Breast epithelium (tissue), 4 donors: ENCODE measurements at regions not wholly inside any gene's neighbourhood (a gene's known extent, or its start where the extent isn't known, plus 50 kb on each side); places are given as distances from the start of the nearest gene placed in this dataset.

Experiments
- DNase-seq, 2 donors: peaks; one replicate each; pipeline ENCODE4 v3.0.0-alpha.2; 2019; ENCODE audit warnings: low spot score in 2 of 2
- H3K27ac ChIP-seq, 2 donors: fragments of 200-600 bp; sonication (generic) in 1 of 2; one replicate each; pipeline ENCODE4 v1.5.1; 2016 to 2019; ENCODE audit warnings: mild to moderate bottlenecking in 1 of 2
- H3K27me3 ChIP-seq, 2 donors: fragments of 200-600 bp; sonication (generic) in 1 of 2; one replicate each; pipeline versions ENCODE4 v1.5.1 to v1.6.0; 2017 to 2019; ENCODE audit warnings: control low read depth in 1 of 2, mild to moderate bottlenecking in 1 of 2
- H3K36me3 ChIP-seq: fragments of 200-600 bp; one replicate; pipeline ENCODE4 v1.5.1; 2019
- H3K4me1 ChIP-seq, 2 donors: fragments of 200-600 bp; sonication (generic); one replicate each; pipeline ENCODE4 v1.5.1; 2016 to 2019; ENCODE audit warnings: control low read depth in 1 of 2
- H3K4me3 ChIP-seq, 3 donors: fragments of 200-600 bp; sonication (generic); 1 replicate in 2 of 3; 2 replicates in 1 of 3; pipeline ENCODE4 v1.5.1; 2016 to 2019; ENCODE audit warnings: mild to moderate bottlenecking in 3 of 3, moderate library complexity in 2 of 3
- H3K9me3 ChIP-seq, 2 donors: fragments of 200-600 bp; sonication (generic) in 1 of 2; one replicate each; pipeline ENCODE4 v1.5.1; 2016 to 2019; ENCODE audit warnings: control low read depth in 1 of 2
- POLR2A ChIP-seq: fragments of 450-650 bp; IDR thresholded peaks from one replicate; pipeline ENCODE4 v1.6.1; 2016; ENCODE audit warnings: antibody characterized with exemption, mild to moderate bottlenecking, moderate library complexity
- POLR2AphosphoS5 ChIP-seq, 3 donors: sonication (generic); formaldehyde crosslinking; IDR thresholded peaks; one replicate each; pipeline ENCODE4 v1.6.1; 2017; ENCODE audit warnings: antibody characterized with exemption in 3 of 3
- intact Hi-C: fragments of 100-400 bp; cut with DNase I; formaldehyde crosslinking; loops from one replicate; pipeline ENCODE4 v1.15.1; 2023; ENCODE audit warnings: low total_unique reads
- TF ChIP-seq, protein P1 (sequence below), 3 donors: fragments of 450-650 bp; IDR thresholded peaks; one replicate each; pipeline ENCODE4 v1.5.1; 2016 to 2017; ENCODE audit warnings: antibody characterized with exemption in 3 of 3, mild to moderate bottlenecking in 3 of 3, moderate library complexity in 3 of 3

GRCh38 chr9:108417312-108417711 lies 438.5 kb downstream of the ACTL7B start:
- Histone ChIP-seq H3K4me1 (no peaks in the 10 kb centered on the region), H3K27ac (no peak overlapping the region), H3K36me3 (no peaks in the 10 kb centered on the region), H3K9me3 (no peaks in the 10 kb centered on the region), H3K27me3 (no peaks in the 10 kb centered on the region), H3K4me3 (no peak overlapping the region)
- TF ChIP-seq, protein P1, sequence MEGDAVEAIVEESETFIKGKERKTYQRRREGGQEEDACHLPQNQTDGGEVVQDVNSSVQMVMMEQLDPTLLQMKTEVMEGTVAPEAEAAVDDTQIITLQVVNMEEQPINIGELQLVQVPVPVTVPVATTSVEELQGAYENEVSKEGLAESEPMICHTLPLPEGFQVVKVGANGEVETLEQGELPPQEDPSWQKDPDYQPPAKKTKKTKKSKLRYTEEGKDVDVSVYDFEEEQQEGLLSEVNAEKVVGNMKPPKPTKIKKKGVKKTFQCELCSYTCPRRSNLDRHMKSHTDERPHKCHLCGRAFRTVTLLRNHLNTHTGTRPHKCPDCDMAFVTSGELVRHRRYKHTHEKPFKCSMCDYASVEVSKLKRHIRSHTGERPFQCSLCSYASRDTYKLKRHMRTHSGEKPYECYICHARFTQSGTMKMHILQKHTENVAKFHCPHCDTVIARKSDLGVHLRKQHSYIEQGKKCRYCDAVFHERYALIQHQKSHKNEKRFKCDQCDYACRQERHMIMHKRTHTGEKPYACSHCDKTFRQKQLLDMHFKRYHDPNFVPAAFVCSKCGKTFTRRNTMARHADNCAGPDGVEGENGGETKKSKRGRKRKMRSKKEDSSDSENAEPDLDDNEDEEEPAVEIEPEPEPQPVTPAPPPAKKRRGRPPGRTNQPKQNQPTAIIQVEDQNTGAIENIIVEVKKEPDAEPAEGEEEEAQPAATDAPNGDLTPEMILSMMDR (IDR thresholded peaks at IDR 0.05), result no peak
- TF ChIP-seq POLR2A (no peak), POLR2AphosphoS5 (IDR thresholded peaks at IDR 0.05) (no peak)
- DNase-seq, result no peak
- intact Hi-C loops, result no loop called here

DNA sequence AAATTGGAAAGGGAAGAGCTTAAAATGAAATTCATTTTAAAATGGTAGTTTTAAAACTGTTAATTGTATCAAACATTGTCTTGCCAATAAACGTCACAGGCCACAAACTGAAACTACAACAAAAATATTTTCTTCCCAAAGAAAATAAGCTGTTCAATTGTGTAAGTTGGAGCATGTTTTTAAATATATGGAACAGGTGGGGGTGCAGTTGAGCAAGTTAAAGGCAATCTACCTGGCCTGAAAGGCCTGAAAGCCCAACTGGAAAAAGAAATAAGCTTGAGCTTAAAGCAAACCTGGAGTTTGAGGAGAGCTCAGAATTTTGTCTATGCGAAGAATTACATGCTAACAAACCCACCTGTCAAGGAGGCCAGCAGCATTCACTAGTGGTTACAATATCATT lies 439.5 kb downstream of the ACTL7B start:
- no peaks in the 10 kb centered on the region for H3K9me3 ChIP-seq
- no peak for DNase-seq
- TF ChIP-seq, protein P1 (IDR thresholded peaks at IDR 0.05), result no peak
- no peak for TF ChIP-seq POLR2AphosphoS5 (IDR thresholded peaks at IDR 0.05)
- TF ChIP-seq POLR2A, result no peak
- H3K27me3 ChIP-seq, result no peaks in the 10 kb centered on the region
- H3K36me3 ChIP-seq, result no peaks in the 10 kb centered on the region
- H3K4me3 ChIP-seq, result no peak overlapping the region
- no peak overlapping the region for H3K27ac ChIP-seq
- intact Hi-C loops, result no loop called here
- H3K4me1 ChIP-seq, result no peaks in the 10 kb centered on the region

- Histone ChIP-seq H3K4me1 (no peaks in the 10 kb centered on the region), H3K36me3 (no peaks in the 10 kb centered on the region), H3K27me3 (no peaks in the 10 kb centered on the region), H3K27ac (no peak overlapping the region), H3K9me3 (no peaks in the 10 kb centered on the region), H3K4me3 (no peak overlapping the region)
- DNase-seq, result no peak
- intact Hi-C loops, result no loop called here
- TF ChIP-seq, protein P1 (IDR thresholded peaks at IDR 0.05), result no peak
- TF ChIP-seq POLR2AphosphoS5 (IDR thresholded peaks at IDR 0.05), result no peak
- no peak for TF ChIP-seq POLR2A
Observed at GRCh38 chr9:108413809-108414208, 442.0 kb downstream of the ACTL7B start.

DNA sequence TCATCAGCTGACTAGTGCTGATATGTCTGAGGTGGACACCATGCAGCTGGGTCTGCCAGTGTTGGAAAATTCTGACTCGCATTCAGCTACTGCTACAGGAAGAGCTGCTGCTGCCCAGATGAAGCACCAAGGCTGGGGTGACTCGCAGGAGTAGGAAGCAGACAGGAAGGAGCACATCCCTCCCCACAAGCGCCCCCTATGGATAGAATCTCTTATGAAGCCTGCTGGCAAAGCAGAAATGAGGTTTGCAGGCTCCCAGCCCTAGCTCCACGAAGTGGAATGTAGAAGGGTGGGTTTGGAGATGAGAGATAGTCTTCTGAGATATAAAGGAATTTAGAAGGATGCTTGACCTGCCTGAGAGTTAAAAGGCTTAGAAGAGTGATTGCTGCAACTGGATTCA lies 443.0 kb downstream of the ACTL7B start:
- Histone ChIP-seq H3K36me3 (no peaks in the 10 kb centered on the region), H3K4me1 (no peaks in the 10 kb centered on the region), H3K4me3 (no peak overlapping the region), H3K27ac (no peak overlapping the region), H3K9me3 (no peaks in the 10 kb centered on the region), H3K27me3 (no peaks in the 10 kb centered on the region)
- TF ChIP-seq POLR2A (no peak), POLR2AphosphoS5 (IDR thresholded peaks at IDR 0.05) (no peak)
- TF ChIP-seq, protein P1 (IDR thresholded peaks at IDR 0.05), result no peak
- intact Hi-C loops, result no loop called here
- no peak for DNase-seq

DNA sequence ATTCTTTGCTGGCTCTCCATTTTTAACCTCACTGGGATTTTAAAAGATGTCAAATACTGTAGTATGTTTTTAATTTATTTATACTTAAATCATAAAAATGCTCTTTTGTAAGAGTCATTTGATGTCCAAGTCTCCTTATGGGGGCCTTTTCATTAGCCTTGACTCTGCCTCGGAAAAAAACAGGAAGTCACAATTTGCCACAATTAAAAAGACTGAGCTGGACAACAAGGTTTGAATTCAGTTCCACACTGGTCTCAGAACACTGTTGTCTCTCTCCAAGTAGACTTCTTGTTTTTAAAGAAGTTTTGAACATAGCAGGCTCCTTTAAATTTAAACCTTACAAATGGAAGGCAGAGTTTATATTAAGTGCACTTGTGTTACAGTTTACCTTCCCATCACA lies 444.2 kb downstream of the ACTL7B start:
- Histone ChIP-seq H3K27me3 (no peaks in the 10 kb centered on the region), H3K4me1 (no peaks in the 10 kb centered on the region), H3K27ac (no peak overlapping the region), H3K36me3 (no peaks in the 10 kb centered on the region), H3K9me3 (no peaks in the 10 kb centered on the region), H3K4me3 (no peak overlapping the region)
- TF ChIP-seq POLR2A (no peak), POLR2AphosphoS5 (IDR thresholded peaks at IDR 0.05) (no peak)
- TF ChIP-seq, protein P1 (IDR thresholded peaks at IDR 0.05), result no peak
- intact Hi-C loops, result no loop called here
- DNase-seq, result no peak
